GM13977 (cell line): ENCODE measurements at regions not wholly inside any gene's neighbourhood (a gene's known extent, or its start where the extent isn't known, plus 50 kb on each side); places are given as distances from the start of the nearest gene placed in this dataset.

Source experiments
- DNase-seq: peaks from one replicate; pipeline ENCODE4 v3.0.0; 2012; ENCODE audit warnings: low spot score
- CTCF ChIP-seq: IDR thresholded peaks from 2 replicates; pipeline ENCODE4 v1.5.1; 2012; ENCODE audit warnings: mild to moderate bottlenecking, control low read depth; ENCODE audit not compliant: insufficient read depth; ENCODE audit errors: extremely low read depth, missing control alignments
- in situ Hi-C: fragments of 300-500 bp; cut with MboI; formaldehyde crosslinking; loops from one replicate; pipeline ENCODE4 v1.12.0; 2022; ENCODE audit warnings: low sequenced_read_pairs, low pct_unique_long_range_greater_than_20kb, mixed read lengths, inconsistent platforms; ENCODE audit not compliant: unreplicated experiment

GRCh38 chr2:21294446-21294845 is 170.7 kb downstream of the TDRD15 start:
- in situ Hi-C loops, result no loop called here
- no peak for DNase-seq
- no peak for TF ChIP-seq CTCF

- DNase-seq, result no peak
- TF ChIP-seq CTCF, result no peak
- in situ Hi-C loops, result no loop called here
Measured at GRCh38 chr2:21299411-21299810, 175.6 kb downstream of the TDRD15 start.

GRCh38 chr2:21301871-21302455 is 178.2 kb downstream of the TDRD15 start:
- no peak for TF ChIP-seq CTCF
- in situ Hi-C loops, result loop anchor here (25.0 kb wide), 1 partner anchor 265 kb away; the partner anchor contains the start of gene APOB

GRCh38 chr2:21303876-21304275 is 180.1 kb downstream of the TDRD15 start:
- TF ChIP-seq CTCF, result no peak
- in situ Hi-C loops, result loop anchor here (25.0 kb wide), 1 partner anchor 267 kb away; the partner anchor contains the start of gene APOB
- DNase-seq, result no peak

More at GRCh38 chr2:21301871-21302455, 178.2 kb downstream of the TDRD15 start:
- DNase-seq, result no peak

- in situ Hi-C loops, result loop anchor here (25.0 kb wide), 1 partner anchor 268 kb away; the partner anchor contains the start of gene APOB
- TF ChIP-seq CTCF, result no peak
- no peak for DNase-seq
Measured at GRCh38 chr2:21305581-21305980, 181.8 kb downstream of the TDRD15 start.

- TF ChIP-seq CTCF, result no peak
- in situ Hi-C loops, result loop anchor here (25.0 kb wide), 1 partner anchor 269 kb away; the partner anchor contains the start of gene APOB
- DNase-seq, result no peak
Measured at GRCh38 chr2:21306235-21306634, 182.5 kb downstream of the TDRD15 start.

- in situ Hi-C loops, result loop anchor here (25.0 kb wide), 1 partner anchor 270 kb away; the partner anchor contains the start of gene APOB
- DNase-seq, result no peak
Measured at GRCh38 chr2:21307037-21307436, 183.3 kb downstream of the TDRD15 start.

More at GRCh38 chr2:21307037-21307436, 183.3 kb downstream of the TDRD15 start:
- no peak for TF ChIP-seq CTCF
